DOHH2 (cell line): ENCODE measurements at regions not wholly inside any gene's neighbourhood (a gene's known extent, or its start where the extent isn't known, plus 50 kb on each side); places are given as distances from the start of the nearest gene placed in this dataset.

Source experiments
- H3F3A ChIP-seq: fragments of 200-600 bp; sonication (generic), shearing (Covaris generic); 2 replicates; pipeline ENCODE4 v1.6.0; 2016; ENCODE audit warnings: antibody characterized with exemption, mild to moderate bottlenecking; ENCODE audit not compliant: control insufficient read depth, insufficient read depth
- H3K27ac ChIP-seq: fragments of 200-600 bp; sonication (generic); 2 replicates; pipeline ENCODE4 v1.5.1; 2014; ENCODE audit warnings: low read depth, mild to moderate bottlenecking, low read length, moderate library complexity
- H3K27me3 ChIP-seq: fragments of 200-600 bp; sonication (generic); 2 replicates; pipeline ENCODE4 v1.6.1; 2014; ENCODE audit warnings: mild to moderate bottlenecking, low read length, mixed read lengths; ENCODE audit not compliant: control insufficient read depth
- H3K36me3 ChIP-seq: fragments of 200-600 bp; sonication (generic); 2 replicates; pipeline ENCODE4 v1.6.1; 2014; ENCODE audit warnings: mild to moderate bottlenecking, low read length, moderate library complexity, mixed read lengths; ENCODE audit not compliant: control insufficient read depth
- H3K4me1 ChIP-seq: fragments of 200-600 bp; sonication (generic); 2 replicates; pipeline ENCODE4 v1.6.1; 2014; ENCODE audit warnings: mild to moderate bottlenecking, low read length, mixed read lengths; ENCODE audit not compliant: control insufficient read depth
- H3K4me2 ChIP-seq: fragments of 200-600 bp; sonication (generic); 2 replicates; pipeline ENCODE4 v1.6.0; 2014; ENCODE audit warnings: mild to moderate bottlenecking, low read length, moderate library complexity
- H3K4me3 ChIP-seq: fragments of 200-600 bp; sonication (generic); 2 replicates; pipeline ENCODE4 v1.5.1; 2014; ENCODE audit warnings: mild to moderate bottlenecking, low read length, mixed read lengths
- H3K79me2 ChIP-seq: fragments of 200-600 bp; sonication (generic); 2 replicates; pipeline ENCODE4 v1.6.1; 2014; ENCODE audit warnings: mild to moderate bottlenecking, low read length, mixed read lengths; ENCODE audit not compliant: control insufficient read depth
- H3K9me2 ChIP-seq: fragments of 200-600 bp; sonication (generic); replicated peaks from 2 replicates; pipeline ENCODE4 v1.6.1; 2014; ENCODE audit warnings: mild to moderate bottlenecking, low read length, mixed read lengths; ENCODE audit not compliant: control insufficient read depth
- H3K9me3 ChIP-seq: fragments of 200-600 bp; sonication (generic); 2 replicates; pipeline ENCODE4 v1.6.1; 2014; ENCODE audit warnings: antibody characterized with exemption, low read length, mixed read lengths; ENCODE audit not compliant: control insufficient read depth, insufficient read depth
- H4K20me1 ChIP-seq: fragments of 200-600 bp; sonication (generic); 2 replicates; pipeline ENCODE4 v1.6.0; 2014; ENCODE audit warnings: low read depth, mild to moderate bottlenecking, antibody characterized with exemption, low read length, moderate library complexity; ENCODE audit not compliant: control insufficient read depth, insufficient read depth
- EZH2phosphoT487 ChIP-seq: fragments of 200-600 bp; sonication (generic); IDR thresholded peaks from 2 replicates; pipeline ENCODE4 v1.6.1; 2017; ENCODE audit warnings: borderline replicate concordance, mild to moderate bottlenecking, antibody characterized with exemption, low read length, moderate library complexity, mixed read lengths
- TF ChIP-seq, protein P1 (sequence below): fragments of 200-600 bp; sonication (generic); IDR thresholded peaks from one replicate; pipeline ENCODE4 v1.5.1; 2014; ENCODE audit warnings: antibody characterized with exemption, mild to moderate bottlenecking, low read depth, low read length; ENCODE audit not compliant: poor library complexity, severe bottlenecking

- no peak overlapping the region for H3K4me2 ChIP-seq
- no peaks in the 10 kb centered on the region for H3K9me2 ChIP-seq
- no peaks in the 10 kb centered on the region for H3K4me1 ChIP-seq
- no peaks in the 10 kb centered on the region for H4K20me1 ChIP-seq
- H3K79me2 ChIP-seq = no peaks in the 10 kb centered on the region
- H3K27ac ChIP-seq = no peak overlapping the region
- no peaks in the 10 kb centered on the region for H3K9me3 ChIP-seq
- no peak overlapping the region for H3K4me3 ChIP-seq
- no peaks in the 10 kb centered on the region for H3K36me3 ChIP-seq
- no peak for TF ChIP-seq EZH2phosphoT487
- TF ChIP-seq, protein P1, sequence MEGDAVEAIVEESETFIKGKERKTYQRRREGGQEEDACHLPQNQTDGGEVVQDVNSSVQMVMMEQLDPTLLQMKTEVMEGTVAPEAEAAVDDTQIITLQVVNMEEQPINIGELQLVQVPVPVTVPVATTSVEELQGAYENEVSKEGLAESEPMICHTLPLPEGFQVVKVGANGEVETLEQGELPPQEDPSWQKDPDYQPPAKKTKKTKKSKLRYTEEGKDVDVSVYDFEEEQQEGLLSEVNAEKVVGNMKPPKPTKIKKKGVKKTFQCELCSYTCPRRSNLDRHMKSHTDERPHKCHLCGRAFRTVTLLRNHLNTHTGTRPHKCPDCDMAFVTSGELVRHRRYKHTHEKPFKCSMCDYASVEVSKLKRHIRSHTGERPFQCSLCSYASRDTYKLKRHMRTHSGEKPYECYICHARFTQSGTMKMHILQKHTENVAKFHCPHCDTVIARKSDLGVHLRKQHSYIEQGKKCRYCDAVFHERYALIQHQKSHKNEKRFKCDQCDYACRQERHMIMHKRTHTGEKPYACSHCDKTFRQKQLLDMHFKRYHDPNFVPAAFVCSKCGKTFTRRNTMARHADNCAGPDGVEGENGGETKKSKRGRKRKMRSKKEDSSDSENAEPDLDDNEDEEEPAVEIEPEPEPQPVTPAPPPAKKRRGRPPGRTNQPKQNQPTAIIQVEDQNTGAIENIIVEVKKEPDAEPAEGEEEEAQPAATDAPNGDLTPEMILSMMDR = no peak
- no peaks in the 10 kb centered on the region for H3F3A ChIP-seq
- no peaks in the 10 kb centered on the region for H3K27me3 ChIP-seq
Observed at GRCh38 chr3:623914-624545, 427.5 kb downstream of the CHL1 start.

GRCh38 chr3:632571-633170 lies 436.1 kb downstream of the CHL1 start:
- no peaks in the 10 kb centered on the region for H3K27me3 ChIP-seq
- H3K27ac ChIP-seq = no peak overlapping the region
- no peaks in the 10 kb centered on the region for H3F3A ChIP-seq
- H3K4me1 ChIP-seq = no peaks in the 10 kb centered on the region
- H3K4me2 ChIP-seq = no peak overlapping the region
- no peak overlapping the region for H3K4me3 ChIP-seq
- no peaks in the 10 kb centered on the region for H3K36me3 ChIP-seq
- H3K9me3 ChIP-seq = no peaks in the 10 kb centered on the region
- TF ChIP-seq, protein P1 = peak; percentile 75
- TF ChIP-seq EZH2phosphoT487 = no peak
- H3K9me2 ChIP-seq = no peaks in the 10 kb centered on the region
- no peaks in the 10 kb centered on the region for H4K20me1 ChIP-seq
- no peaks in the 10 kb centered on the region for H3K79me2 ChIP-seq

DNA sequence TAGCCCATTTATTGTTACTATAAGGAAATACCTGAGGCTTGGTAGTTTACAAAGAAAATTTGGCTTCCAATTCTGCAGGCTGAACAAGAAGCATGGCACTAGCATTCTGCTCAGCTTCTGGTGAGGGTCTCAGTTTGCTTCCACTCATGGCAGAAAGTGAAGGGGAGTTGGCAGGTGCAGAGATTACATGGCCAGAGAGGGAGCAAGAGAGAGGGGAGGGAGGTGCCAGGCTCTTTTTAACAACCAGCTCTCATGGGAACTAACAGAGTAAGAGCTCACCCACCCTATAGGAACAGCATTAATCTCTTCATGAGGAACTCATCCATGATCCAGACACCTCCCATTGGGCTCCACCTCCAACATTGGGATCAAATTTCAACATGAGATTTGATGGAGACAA lies 437.9 kb downstream of the CHL1 start:
- TF ChIP-seq EZH2phosphoT487 = no peak
- TF ChIP-seq, protein P1 = no peak
- Histone ChIP-seq H3K4me1 (no peaks in the 10 kb centered on the region), H3K9me3 (no peaks in the 10 kb centered on the region), H4K20me1 (no peaks in the 10 kb centered on the region), H3F3A (no peaks in the 10 kb centered on the region), H3K4me2 (no peak overlapping the region), H3K36me3 (no peaks in the 10 kb centered on the region), H3K9me2 (no peaks in the 10 kb centered on the region), H3K27me3 (no peaks in the 10 kb centered on the region), H3K27ac (no peak overlapping the region), H3K79me2 (no peaks in the 10 kb centered on the region), H3K4me3 (no peak overlapping the region)
